ENCODE measurements at regions not wholly inside any gene's neighbourhood (a gene's known extent, or its start where the extent isn't known, plus 50 kb on each side); places are given as distances from the start of the nearest gene placed in this dataset.

DNA sequence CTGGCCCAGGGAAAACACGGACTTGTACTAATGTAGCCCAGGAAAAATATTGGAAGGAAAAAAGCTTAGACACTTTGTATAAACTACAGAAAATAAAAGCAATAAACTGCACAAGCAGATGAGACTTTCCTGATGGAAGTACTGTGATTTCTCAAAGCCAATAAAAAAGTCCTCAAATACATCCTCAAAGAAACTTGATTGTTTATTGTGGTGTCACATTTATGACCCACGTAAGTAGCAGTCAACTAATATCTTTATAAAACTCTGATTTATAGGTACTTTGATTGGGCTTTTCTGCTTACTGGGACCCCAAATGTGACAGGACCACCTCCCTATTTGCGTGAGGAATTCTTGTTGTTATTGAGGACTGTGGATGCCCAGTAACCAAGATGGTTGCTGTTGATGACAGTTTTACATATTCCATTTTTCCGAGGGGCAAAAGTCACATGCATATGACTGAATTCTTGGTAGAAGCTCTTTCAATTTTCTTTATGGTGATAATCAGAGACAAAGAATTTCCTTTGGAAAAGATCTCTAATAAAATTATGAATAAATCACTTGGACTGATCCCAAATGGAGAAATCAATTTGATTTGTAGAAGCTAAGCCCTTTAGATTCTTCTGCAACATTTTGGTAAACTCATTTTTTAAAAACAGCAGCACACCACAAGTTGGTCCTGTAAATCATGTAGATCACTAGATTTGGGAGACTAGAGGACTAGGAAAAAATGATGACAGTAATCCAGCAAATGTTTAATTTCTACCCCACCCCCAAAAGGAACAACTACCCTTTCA is 159.0 kb upstream of the TSC22D2 start:
- DNase-seq (ENCODE audit: insufficient read length) = no peak
- no peak for FAIRE-seq
- TF ChIP-seq POLR2AphosphoS5 (IDR thresholded peaks at IDR 0.05; ENCODE audit: low read depth, low read length) = no peak
- no peak for TF ChIP-seq POLR2A (IDR thresholded peaks at IDR 0.05; ENCODE audit: low read depth, low read length)
- no peak for TF ChIP-seq TAF1 (IDR thresholded peaks at IDR 0.05; ENCODE audit: borderline replicate concordance, low read depth, low read length)

DNA sequence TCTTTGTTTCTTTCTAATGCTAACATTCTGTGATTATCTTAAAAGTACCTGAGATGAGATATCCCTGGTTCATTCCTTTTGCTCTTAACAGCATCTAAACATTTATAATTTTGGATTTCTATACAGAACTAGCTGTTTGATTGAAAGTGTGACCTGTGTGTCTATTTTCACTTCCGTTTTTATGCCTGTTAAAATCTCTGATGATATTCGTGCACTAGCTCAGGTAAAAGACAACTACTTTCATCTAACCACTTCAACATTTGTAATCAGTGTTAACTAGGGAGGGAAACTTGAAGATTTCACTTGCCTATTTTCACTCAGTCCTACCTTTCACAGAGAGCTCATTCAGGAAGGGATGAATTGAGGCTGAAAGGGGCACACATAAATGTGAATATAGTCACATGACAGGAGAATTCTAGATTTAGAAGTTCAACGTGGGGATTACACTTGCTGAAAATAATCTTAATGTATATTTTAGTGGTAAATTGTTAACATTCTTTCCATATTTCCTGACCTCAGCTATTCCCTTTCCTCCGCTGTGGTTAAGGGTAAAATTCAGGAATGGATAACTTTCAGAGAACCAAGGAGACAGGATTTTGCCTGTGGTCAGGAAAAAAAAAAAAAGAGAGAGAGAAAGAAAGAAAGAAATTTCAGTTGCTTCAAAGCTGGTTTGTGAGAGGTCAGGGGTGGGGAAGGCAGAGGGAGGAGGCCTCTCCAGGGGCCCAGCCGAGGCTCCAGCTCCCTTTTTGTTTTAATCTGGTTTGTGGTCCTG is 159.8 kb upstream of the TSC22D2 start:
- FAIRE-seq (no peak), DNase-seq (ENCODE audit: insufficient read length) (no peak)
- no peak for TF ChIP-seq POLR2A (IDR thresholded peaks at IDR 0.05; ENCODE audit: low read depth, low read length)
- TF ChIP-seq POLR2AphosphoS5 (IDR thresholded peaks at IDR 0.05; ENCODE audit: low read depth, low read length) = no peak
- TF ChIP-seq TAF1 (IDR thresholded peaks at IDR 0.05; ENCODE audit: borderline replicate concordance, low read depth, low read length) = no peak

DNA sequence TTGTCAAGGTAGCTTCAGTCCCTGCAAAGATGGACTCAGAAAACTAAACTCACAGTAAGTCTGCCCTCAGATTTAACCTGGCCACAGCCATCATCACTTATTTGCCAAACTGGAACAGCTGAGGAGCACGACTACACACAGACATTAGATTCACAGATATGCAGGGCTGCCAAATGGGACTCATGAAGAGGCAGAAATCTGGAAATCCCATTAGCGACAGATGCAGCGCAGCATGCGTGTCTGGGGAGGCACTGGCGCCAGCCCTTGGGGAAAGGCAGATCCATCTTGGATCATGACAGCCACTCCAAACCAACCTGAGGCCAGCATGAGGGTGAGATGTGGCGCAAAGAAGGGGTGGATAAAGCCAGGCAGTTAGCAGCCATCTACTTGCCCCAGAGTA is 160.7 kb upstream of the TSC22D2 start:
- no peak for TF ChIP-seq POLR2AphosphoS5 (IDR thresholded peaks at IDR 0.05; ENCODE audit: low read depth, low read length)
- no peak for TF ChIP-seq TAF1 (IDR thresholded peaks at IDR 0.05; ENCODE audit: borderline replicate concordance, low read depth, low read length)
- no peak for TF ChIP-seq POLR2A (IDR thresholded peaks at IDR 0.05; ENCODE audit: low read depth, low read length)
- no peak for DNase-seq (ENCODE audit: insufficient read length)
- FAIRE-seq = no peak

DNA sequence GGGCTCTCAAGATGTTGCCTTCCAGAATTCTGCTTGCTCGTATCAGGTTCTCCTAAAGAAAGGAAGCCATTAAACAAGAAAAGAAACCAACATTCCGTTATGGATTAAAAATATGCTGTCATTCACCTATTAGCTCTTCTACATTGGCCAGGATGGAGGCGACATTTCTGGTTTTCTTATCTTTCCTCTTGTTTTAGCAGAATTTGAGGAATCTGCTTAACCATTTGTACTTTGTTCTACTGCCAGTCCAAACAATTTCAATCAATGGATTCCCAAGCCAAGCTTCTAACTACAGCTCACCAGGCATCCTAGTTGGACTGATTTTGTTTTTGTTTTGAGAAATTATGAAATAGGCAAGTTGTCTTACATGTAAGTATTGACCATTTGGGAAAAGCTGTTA is 164.6 kb upstream of the TSC22D2 start:
- FAIRE-seq (no peak), DNase-seq (ENCODE audit: insufficient read length) (no peak)
- TF ChIP-seq POLR2AphosphoS5 (IDR thresholded peaks at IDR 0.05; ENCODE audit: low read depth, low read length) (no peak), POLR2A (IDR thresholded peaks at IDR 0.05; ENCODE audit: low read depth, low read length) (no peak), TAF1 (IDR thresholded peaks at IDR 0.05; ENCODE audit: borderline replicate concordance, low read depth, low read length) (no peak)

DNA sequence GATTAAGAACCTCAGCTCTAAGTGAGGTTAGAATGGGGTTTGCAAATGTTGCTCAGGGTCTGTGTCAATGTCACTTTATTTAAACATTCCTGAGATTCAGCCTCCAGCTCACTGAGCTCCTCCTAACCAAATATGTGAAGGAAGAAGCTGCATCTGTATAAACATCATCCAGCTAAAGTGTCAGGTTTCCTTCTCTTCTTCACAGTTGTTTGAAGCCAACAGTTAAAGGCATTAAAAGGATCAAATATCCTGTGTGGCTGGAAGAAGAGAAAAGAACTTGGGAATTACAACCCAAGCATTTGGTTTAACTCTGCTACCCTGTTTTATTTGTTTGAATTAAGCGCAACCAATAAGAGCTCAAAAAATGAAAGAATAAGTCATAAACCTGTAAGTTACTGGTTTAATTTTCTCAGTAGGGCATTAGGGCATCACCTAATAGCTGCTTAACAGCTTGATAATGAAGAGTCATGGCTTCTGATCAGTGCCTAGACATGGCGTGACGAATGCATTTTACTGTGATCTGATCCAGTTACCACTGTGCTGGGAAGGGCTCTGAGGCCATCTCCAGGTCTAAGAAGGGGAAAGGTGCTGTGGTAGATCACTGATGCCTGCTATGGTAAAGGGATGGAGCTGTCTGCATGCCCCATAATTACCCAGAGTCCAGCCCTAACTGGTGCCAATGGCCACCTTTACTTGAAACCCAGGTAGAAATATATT is 165.7 kb upstream of the TSC22D2 start:
- DNase-seq (ENCODE audit: insufficient read length) = no peak
- FAIRE-seq = no peak
- no peak for TF ChIP-seq POLR2AphosphoS5 (IDR thresholded peaks at IDR 0.05; ENCODE audit: low read depth, low read length)

DNA sequence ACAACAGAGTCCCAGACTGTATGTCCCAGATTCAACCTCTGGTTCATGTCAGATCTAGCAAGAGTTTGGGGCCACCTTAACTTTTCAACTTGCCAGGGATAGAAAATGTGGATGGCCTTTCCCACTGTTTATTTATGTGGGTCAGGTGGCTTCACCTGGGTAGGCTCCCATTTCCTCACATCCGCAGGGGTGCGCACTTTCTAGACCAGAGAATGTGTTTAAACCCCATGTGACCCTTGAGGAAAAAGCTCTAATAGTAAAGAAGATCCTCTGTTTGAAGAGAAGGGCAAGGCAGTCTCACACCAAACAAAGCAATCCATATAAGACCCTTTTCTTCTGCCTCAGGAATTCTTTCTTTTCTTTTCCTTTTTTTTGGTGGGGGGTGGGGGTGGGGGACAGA is 167.2 kb upstream of the TSC22D2 start:
- DNase-seq (ENCODE audit: insufficient read length) (no peak), FAIRE-seq (no peak)
- TF ChIP-seq POLR2AphosphoS5 (IDR thresholded peaks at IDR 0.05; ENCODE audit: low read depth, low read length) (no peak), TAF1 (IDR thresholded peaks at IDR 0.05; ENCODE audit: borderline replicate concordance, low read depth, low read length) (no peak), POLR2A (IDR thresholded peaks at IDR 0.05; ENCODE audit: low read depth, low read length) (no peak)

DNA sequence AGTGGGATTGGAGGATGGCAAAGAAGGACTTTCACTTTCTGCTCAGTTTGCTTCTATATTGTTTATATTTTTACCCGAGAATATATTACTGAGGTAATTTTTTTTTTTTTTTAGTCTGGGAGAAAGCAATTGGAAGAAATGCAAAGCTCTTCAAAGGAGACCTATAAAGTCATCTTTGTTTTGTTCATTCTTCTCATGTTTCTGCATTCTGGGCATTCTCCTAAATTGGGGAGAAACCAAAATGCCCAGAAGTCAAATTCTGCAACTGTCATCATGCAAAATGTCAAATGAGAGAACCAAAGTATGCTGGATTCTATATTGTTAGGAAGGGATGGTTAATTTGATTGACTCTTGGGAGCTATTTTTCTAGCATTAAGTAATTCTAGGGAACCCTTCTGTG is 168.3 kb upstream of the TSC22D2 start:
- no peak for DNase-seq (ENCODE audit: insufficient read length)
- no peak for FAIRE-seq
- TF ChIP-seq TAF1 (IDR thresholded peaks at IDR 0.05; ENCODE audit: borderline replicate concordance, low read depth, low read length) (no peak), POLR2A (IDR thresholded peaks at IDR 0.05; ENCODE audit: low read depth, low read length) (no peak), POLR2AphosphoS5 (IDR thresholded peaks at IDR 0.05; ENCODE audit: low read depth, low read length) (no peak)

DNA sequence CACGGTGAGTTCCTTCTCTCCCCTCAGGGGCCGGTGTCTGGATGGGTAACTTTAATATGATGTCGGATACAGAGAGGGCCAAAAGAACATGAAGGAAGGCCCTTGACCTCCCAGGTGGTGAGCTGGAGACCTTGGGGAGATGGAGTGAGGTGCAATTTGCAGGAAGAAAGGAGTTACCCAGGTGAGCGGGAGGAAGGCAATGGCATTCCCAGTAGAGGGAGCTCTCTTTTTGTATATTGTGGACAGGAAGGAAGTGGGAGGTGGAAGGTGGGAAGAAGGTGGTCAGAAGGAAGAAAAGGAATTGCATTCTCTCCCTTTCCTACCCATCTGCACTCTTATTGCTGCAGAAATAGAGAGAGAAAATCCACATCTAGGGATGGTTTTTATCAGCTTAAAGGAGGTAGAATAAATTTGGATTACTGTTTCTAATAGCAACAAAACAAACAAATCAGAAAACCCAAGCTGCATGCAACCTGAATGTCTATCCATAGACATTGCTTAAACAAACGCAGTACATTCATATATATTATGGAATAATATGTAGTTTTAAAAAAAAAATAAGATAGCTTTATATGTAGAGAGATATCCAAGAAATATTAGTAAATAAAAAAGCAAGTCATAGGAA is 169.0 kb upstream of the TSC22D2 start:
- no peak for DNase-seq (ENCODE audit: insufficient read length)
- no peak for FAIRE-seq
- TF ChIP-seq POLR2AphosphoS5 (IDR thresholded peaks at IDR 0.05; ENCODE audit: low read depth, low read length) = no peak

DNA sequence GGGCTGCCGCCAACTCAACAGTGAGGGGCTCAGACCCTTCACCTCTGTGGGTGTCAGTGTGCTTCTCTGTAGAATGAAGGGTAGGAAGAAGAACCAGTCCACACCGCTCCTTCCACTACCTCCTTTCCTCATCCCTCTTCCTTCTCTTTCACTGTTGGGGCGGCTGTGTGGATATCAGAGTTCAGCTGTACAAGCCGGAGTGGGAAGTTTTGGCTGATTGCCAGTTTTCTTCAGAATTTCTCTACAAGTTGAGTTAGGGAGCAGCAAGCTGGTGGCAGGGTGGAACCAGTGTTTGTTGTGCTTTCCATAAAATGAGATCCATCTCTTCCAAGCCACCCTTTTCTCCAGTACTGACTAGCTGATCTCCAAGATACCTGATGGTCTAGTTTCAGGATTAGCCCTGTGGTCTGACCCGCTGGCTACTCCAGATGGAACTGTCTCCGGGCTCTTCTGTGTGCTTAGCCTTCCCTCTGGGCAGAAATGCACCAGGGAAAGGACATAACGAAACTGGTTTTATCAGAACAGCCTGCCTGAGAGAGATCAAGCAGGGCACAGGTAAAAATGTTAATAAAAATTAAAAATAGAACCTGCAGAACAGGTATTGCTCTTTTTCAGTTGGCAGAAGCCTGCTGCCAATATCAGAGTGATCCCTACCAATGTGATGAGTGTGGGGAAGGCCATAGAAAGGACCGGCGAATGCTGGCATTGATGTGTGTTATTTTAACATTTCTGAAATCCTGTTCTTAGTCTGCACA is 169.9 kb upstream of the TSC22D2 start:
- DNase-seq (ENCODE audit: insufficient read length) (no peak), FAIRE-seq (no peak)
- no peak for TF ChIP-seq POLR2AphosphoS5 (IDR thresholded peaks at IDR 0.05; ENCODE audit: low read depth, low read length)

DNA sequence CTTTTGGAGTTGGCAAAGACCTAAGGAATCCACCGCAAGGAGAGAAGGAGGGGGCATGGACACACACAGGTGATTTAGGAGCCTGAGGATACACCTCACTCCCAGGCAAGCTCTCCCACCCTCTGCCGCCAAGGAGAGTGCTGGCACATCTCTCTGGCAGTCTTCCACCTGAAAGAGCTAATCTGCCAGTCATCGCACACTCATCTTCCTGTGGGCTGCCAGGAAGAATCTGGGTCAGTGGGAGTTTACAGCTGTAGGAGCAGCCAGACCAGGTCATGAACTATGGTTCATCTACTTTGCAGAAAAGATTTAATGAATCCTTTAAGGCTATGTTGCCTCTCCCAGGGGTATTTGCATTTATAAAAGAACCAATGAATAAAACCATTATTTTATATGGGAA is 170.6 kb upstream of the TSC22D2 start:
- FAIRE-seq (no peak), DNase-seq (ENCODE audit: insufficient read length) (no peak)
- TF ChIP-seq POLR2A (IDR thresholded peaks at IDR 0.05; ENCODE audit: low read depth, low read length) = no peak
- TF ChIP-seq POLR2AphosphoS5 (IDR thresholded peaks at IDR 0.05; ENCODE audit: low read depth, low read length) = no peak
- no peak for TF ChIP-seq TAF1 (IDR thresholded peaks at IDR 0.05; ENCODE audit: borderline replicate concordance, low read depth, low read length)

Measured in GM12892 (cell line).